ENCODE measurements at regions not wholly inside any gene's neighbourhood (a gene's known extent, or its start where the extent isn't known, plus 50 kb on each side); places are given as distances from the start of the nearest gene placed in this dataset.

GRCh38 chr16:79790854-79791253 is 190.3 kb upstream of the MAF start:
- POLR2A ChIA-PET: no interaction called here

GRCh38 chr16:79788949-79789348 is 188.4 kb upstream of the MAF start:
- TF ChIP-seq NFRKB (IDR thresholded peaks at IDR 0.05) (no peak), ZNF384 (IDR thresholded peaks at IDR 0.05) (no peak), SP1 (IDR thresholded peaks at IDR 0.05) (no peak), FOXM1 (IDR thresholded peaks at IDR 0.05; ENCODE audit: borderline replicate concordance) (no peak), FOXA1 (IDR thresholded peaks at IDR 0.05) (no peak), FOXK2 (IDR thresholded peaks at IDR 0.05) (no peak), ELF4 (IDR thresholded peaks at IDR 0.05) (no peak), LEF1 (IDR thresholded peaks at IDR 0.05; ENCODE audit: borderline replicate concordance) (no peak), SUZ12 (IDR thresholded peaks at IDR 0.05) (no peak), CTBP1 (IDR thresholded peaks at IDR 0.05; ENCODE audit: borderline replicate concordance) (no peak), ARNT (IDR thresholded peaks at IDR 0.05) (no peak), BHLHE40 (IDR thresholded peaks at IDR 0.05; ENCODE audit: borderline replicate concordance) (no peak), TARDBP (IDR thresholded peaks at IDR 0.05) (no peak), PKNOX1 (IDR thresholded peaks at IDR 0.05) (no peak), L3MBTL2 (conservative IDR thresholded peaks at IDR 0.05) (no peak)
- ChIA-PET POLR2A (no interaction called here), CTCF (no interaction called here)
- DNase-seq (ENCODE audit: extremely low spot score): no peak

More at GRCh38 chr16:79790854-79791253, 190.3 kb upstream of the MAF start:
- CTCF ChIA-PET: no interaction called here
- TF ChIP-seq HDGF (IDR thresholded peaks at IDR 0.05; ENCODE audit: borderline replicate concordance) (no peak), SUZ12 (IDR thresholded peaks at IDR 0.05) (no peak), FOXA1 (IDR thresholded peaks at IDR 0.05) (no peak)
- DNase-seq (ENCODE audit: extremely low spot score): no peak

- ChIA-PET POLR2A (no interaction called here), CTCF (no interaction called here)
- TF ChIP-seq HDGF (IDR thresholded peaks at IDR 0.05; ENCODE audit: borderline replicate concordance) (no peak), FOXM1 (IDR thresholded peaks at IDR 0.05; ENCODE audit: borderline replicate concordance) (no peak), ARNT (IDR thresholded peaks at IDR 0.05) (no peak), ZNF384 (IDR thresholded peaks at IDR 0.05) (no peak), LEF1 (IDR thresholded peaks at IDR 0.05; ENCODE audit: borderline replicate concordance) (no peak), ELF4 (IDR thresholded peaks at IDR 0.05) (no peak), FOXA1 (IDR thresholded peaks at IDR 0.05) (no peak)
- no peak for DNase-seq (ENCODE audit: extremely low spot score)
These were observed 185.9 kb upstream of the MAF start for GRCh38 chr16:79786389-79786788.

- CTCF ChIA-PET: interaction anchor here (0.5 kb wide), 1 partner anchor 182 kb away, joined by 3 read pairs; no protein-coding TSS in a partner anchor
- no peak for DNase-seq (ENCODE audit: extremely low spot score)
- POLR2A ChIA-PET: no interaction called here
- no peak for TF ChIP-seq HDGF (IDR thresholded peaks at IDR 0.05; ENCODE audit: borderline replicate concordance)
- no peak for TF ChIP-seq NFRKB (IDR thresholded peaks at IDR 0.05)
- TF ChIP-seq TARDBP (IDR thresholded peaks at IDR 0.05): no peak
These were observed 183.5 kb upstream of the MAF start for GRCh38 chr16:79784007-79784406.

GRCh38 chr16:79777679-79778078 is 177.1 kb upstream of the MAF start:
- CTCF ChIA-PET: no interaction called here
- POLR2A ChIA-PET: no interaction called here
- no peak for DNase-seq (ENCODE audit: extremely low spot score)
- TF ChIP-seq NFRKB (IDR thresholded peaks at IDR 0.05) (no peak), SP1 (IDR thresholded peaks at IDR 0.05) (no peak), TARDBP (IDR thresholded peaks at IDR 0.05) (no peak), HDGF (IDR thresholded peaks at IDR 0.05; ENCODE audit: borderline replicate concordance) (no peak), ARNT (IDR thresholded peaks at IDR 0.05) (no peak), PKNOX1 (IDR thresholded peaks at IDR 0.05) (no peak), FOXM1 (IDR thresholded peaks at IDR 0.05; ENCODE audit: borderline replicate concordance) (no peak), CTBP1 (IDR thresholded peaks at IDR 0.05; ENCODE audit: borderline replicate concordance) (no peak), BHLHE40 (IDR thresholded peaks at IDR 0.05; ENCODE audit: borderline replicate concordance) (no peak), LEF1 (IDR thresholded peaks at IDR 0.05; ENCODE audit: borderline replicate concordance) (no peak), FOXK2 (IDR thresholded peaks at IDR 0.05) (no peak), ELF4 (IDR thresholded peaks at IDR 0.05) (no peak), L3MBTL2 (conservative IDR thresholded peaks at IDR 0.05) (no peak), SUZ12 (IDR thresholded peaks at IDR 0.05) (no peak), FOXA1 (IDR thresholded peaks at IDR 0.05) (no peak), ZNF384 (IDR thresholded peaks at IDR 0.05) (no peak)

- POLR2A ChIA-PET: no interaction called here
- CTCF ChIA-PET: no interaction called here
- TF ChIP-seq FOXA1 (IDR thresholded peaks at IDR 0.05): no peak
- TF ChIP-seq HDGF (IDR thresholded peaks at IDR 0.05; ENCODE audit: borderline replicate concordance): no peak
- no peak for DNase-seq (ENCODE audit: extremely low spot score)
These were observed 175.8 kb upstream of the MAF start for GRCh38 chr16:79776243-79776847.

- TF ChIP-seq FOXK2 (IDR thresholded peaks at IDR 0.05) (no peak), FOXA1 (IDR thresholded peaks at IDR 0.05) (no peak), FOXM1 (IDR thresholded peaks at IDR 0.05; ENCODE audit: borderline replicate concordance) (no peak), HDGF (IDR thresholded peaks at IDR 0.05; ENCODE audit: borderline replicate concordance) (no peak), SP1 (IDR thresholded peaks at IDR 0.05) (no peak), ARNT (IDR thresholded peaks at IDR 0.05) (no peak), L3MBTL2 (conservative IDR thresholded peaks at IDR 0.05) (no peak), CTBP1 (IDR thresholded peaks at IDR 0.05; ENCODE audit: borderline replicate concordance) (no peak), ELF4 (IDR thresholded peaks at IDR 0.05) (no peak), NFRKB (IDR thresholded peaks at IDR 0.05) (no peak), PKNOX1 (IDR thresholded peaks at IDR 0.05) (no peak), ZNF384 (IDR thresholded peaks at IDR 0.05) (no peak), SUZ12 (IDR thresholded peaks at IDR 0.05) (no peak), LEF1 (IDR thresholded peaks at IDR 0.05; ENCODE audit: borderline replicate concordance) (no peak), TARDBP (IDR thresholded peaks at IDR 0.05) (no peak), BHLHE40 (IDR thresholded peaks at IDR 0.05; ENCODE audit: borderline replicate concordance) (no peak)
- ChIA-PET POLR2A (no interaction called here), CTCF (no interaction called here)
- no peak for DNase-seq (ENCODE audit: extremely low spot score)
These were observed 172.2 kb upstream of the MAF start for GRCh38 chr16:79772784-79773183.
